Progenitor cell of endocrine pancreas (in vitro differentiated cells): ENCODE measurements at regions not wholly inside any gene's neighbourhood (a gene's known extent, or its start where the extent isn't known, plus 50 kb on each side); places are given as distances from the start of the nearest gene placed in this dataset.

Source experiments
- DNase-seq: peaks from one replicate; pipeline ENCODE4 v3.0.0; 2021; ENCODE audit warnings: low spot score; ENCODE audit not compliant: unreplicated experiment
- H3K27ac Mint-ChIP-seq: 2 replicates; pipeline ENCODE4 v1.8.0; 2021; ENCODE audit warnings: mild to moderate bottlenecking, moderate library complexity, mixed read lengths
- H3K27me3 Mint-ChIP-seq: 2 replicates; pipeline ENCODE4 v1.8.0; 2021; ENCODE audit warnings: mixed read lengths
- H3K36me3 Mint-ChIP-seq: 2 replicates; pipeline ENCODE4 v1.8.0; 2022; ENCODE audit warnings: mixed read lengths; ENCODE audit not compliant: insufficient read depth
- H3K4me1 Mint-ChIP-seq: 2 replicates; pipeline ENCODE4 v1.8.0; 2021; ENCODE audit warnings: low read depth, mixed read lengths
- H3K4me3 Mint-ChIP-seq: 2 replicates; pipeline ENCODE4 v1.8.0; 2021; ENCODE audit warnings: low read depth, mild to moderate bottlenecking, moderate library complexity, mixed read lengths
- H3K9me3 Mint-ChIP-seq: 2 replicates; pipeline ENCODE4 v1.8.0; 2021; ENCODE audit warnings: low read depth, mixed read lengths
- TF ChIP-seq, protein P1 (sequence below): fragments of 200-600 bp; sonication (generic); IDR thresholded peaks from one replicate; pipeline ENCODE4 v1.5.0; 2021; ENCODE audit warnings: antibody characterized with exemption, mild to moderate bottlenecking; ENCODE audit not compliant: unreplicated experiment

DNA sequence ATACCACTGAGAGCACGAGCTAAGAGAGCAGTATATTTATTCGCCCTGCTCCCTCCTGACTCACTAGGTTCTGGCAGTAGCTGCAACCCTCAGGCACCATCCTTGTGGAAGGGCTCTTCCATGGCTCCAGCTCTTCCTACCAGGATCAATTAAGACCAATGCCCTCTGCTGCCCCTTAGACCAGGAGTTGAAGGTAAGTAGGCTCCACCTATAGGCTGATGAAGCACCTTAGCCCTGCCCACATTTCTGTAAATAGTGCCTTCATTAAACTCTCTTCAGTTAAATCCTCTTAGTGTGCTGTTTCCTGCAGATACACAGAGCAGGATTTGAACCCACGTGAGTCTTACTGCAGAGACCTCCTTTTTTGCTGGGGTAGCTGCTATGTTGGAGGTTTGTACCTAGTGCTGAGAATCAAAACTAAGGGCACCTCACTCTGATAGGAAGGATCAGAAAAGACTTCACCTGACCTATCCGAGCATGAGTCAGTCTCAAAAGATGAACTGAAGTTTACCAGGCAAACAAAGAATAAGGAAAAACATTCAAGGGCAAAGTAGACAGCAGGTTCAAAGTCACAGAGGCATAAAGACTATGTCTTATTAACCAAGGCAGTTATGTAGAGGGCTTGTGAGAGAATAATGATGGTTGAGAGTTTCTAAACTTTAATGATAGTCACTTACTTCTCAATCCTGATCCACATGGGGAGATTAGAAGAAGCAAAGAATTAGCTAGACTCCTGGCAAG, 56.9 kb upstream of the BEND6 start:
- DNase-seq = no peak
- H3K4me1 Mint-ChIP-seq = no peaks in the 10 kb centered on the region
- peaks cover 8% of the 10 kb centered on the region for H3K27me3 Mint-ChIP-seq
- no peaks in the 10 kb centered on the region for H3K9me3 Mint-ChIP-seq
- no peak overlapping the region for H3K27ac Mint-ChIP-seq
- H3K4me3 Mint-ChIP-seq = no peak overlapping the region
- TF ChIP-seq, protein P1, sequence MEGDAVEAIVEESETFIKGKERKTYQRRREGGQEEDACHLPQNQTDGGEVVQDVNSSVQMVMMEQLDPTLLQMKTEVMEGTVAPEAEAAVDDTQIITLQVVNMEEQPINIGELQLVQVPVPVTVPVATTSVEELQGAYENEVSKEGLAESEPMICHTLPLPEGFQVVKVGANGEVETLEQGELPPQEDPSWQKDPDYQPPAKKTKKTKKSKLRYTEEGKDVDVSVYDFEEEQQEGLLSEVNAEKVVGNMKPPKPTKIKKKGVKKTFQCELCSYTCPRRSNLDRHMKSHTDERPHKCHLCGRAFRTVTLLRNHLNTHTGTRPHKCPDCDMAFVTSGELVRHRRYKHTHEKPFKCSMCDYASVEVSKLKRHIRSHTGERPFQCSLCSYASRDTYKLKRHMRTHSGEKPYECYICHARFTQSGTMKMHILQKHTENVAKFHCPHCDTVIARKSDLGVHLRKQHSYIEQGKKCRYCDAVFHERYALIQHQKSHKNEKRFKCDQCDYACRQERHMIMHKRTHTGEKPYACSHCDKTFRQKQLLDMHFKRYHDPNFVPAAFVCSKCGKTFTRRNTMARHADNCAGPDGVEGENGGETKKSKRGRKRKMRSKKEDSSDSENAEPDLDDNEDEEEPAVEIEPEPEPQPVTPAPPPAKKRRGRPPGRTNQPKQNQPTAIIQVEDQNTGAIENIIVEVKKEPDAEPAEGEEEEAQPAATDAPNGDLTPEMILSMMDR = no peak
- H3K36me3 Mint-ChIP-seq = no peaks in the 10 kb centered on the region

DNA sequence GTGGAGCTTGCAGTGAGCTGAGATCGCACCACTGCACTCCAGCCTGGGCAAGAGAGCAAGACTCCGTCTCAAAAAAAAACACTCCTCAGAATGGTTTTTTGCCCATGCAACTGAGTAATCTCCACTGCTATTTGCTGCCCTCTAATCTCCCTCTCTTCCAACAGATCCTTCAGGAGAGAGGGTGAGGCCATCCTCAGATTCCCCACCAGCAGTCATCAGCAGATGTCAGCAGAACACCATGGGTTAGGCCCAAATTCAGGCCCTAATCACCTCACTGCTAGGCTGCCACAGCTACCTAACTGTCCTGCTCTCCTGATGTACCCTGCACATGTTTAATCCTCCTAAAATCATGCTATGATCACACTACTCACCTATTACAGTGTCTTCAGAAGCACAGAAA, 63.2 kb upstream of the BEND6 start:
- no peak overlapping the region for H3K27ac Mint-ChIP-seq
- no peak for DNase-seq
- no peaks in the 10 kb centered on the region for H3K36me3 Mint-ChIP-seq

DNA sequence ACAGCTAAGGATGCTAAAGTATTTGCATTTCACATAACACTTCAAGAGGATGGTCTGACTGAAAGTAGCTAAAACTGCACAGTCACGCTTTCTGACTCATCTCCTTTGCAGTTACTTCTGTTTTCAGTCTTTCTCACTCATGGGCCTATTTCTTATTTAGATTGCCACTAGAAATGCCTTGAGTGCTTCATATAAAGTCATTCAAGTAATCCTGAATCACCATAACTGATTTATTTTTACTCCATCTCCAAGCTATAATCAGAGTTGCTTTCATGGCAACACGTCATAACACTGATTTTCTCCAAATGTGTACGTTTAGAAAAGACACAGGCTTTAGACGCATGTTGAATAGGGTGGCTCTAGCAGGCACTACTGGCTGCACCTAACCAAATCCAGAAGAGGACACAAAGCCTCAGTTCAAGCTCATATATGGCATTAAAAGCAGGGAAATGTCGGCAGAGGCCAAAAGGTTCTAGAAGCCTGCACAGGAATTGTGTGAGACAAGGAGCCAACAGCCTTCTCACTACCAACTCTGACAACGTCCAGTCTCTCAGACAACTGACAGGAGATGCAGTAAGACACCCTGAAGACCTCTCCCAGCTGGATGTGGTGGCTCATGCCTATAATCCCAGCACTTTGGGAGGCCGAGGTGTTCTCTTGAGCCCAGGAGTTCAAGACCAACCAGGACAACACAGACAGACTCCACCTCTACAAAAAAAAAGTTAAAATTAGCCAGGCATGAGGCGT, 64.1 kb upstream of the BEND6 start:
- Mint-ChIP-seq H3K9me3 (no peaks in the 10 kb centered on the region), H3K4me3 (no peak overlapping the region), H3K4me1 (peaks cover 7% of the 10 kb centered on the region), H3K27ac (no peak overlapping the region), H3K27me3 (peaks cover 18% of the 10 kb centered on the region), H3K36me3 (no peaks in the 10 kb centered on the region)
- TF ChIP-seq, protein P1 = no peak
- no peak for DNase-seq

More for the DNA sequence above, 63.2 kb upstream of the BEND6 start:
- Mint-ChIP-seq H3K4me1 (peaks cover 4% of the 10 kb centered on the region), H3K9me3 (no peaks in the 10 kb centered on the region), H3K27me3 (peaks cover 17% of the 10 kb centered on the region), H3K4me3 (no peak overlapping the region)
- TF ChIP-seq, protein P1 = no peak

DNA sequence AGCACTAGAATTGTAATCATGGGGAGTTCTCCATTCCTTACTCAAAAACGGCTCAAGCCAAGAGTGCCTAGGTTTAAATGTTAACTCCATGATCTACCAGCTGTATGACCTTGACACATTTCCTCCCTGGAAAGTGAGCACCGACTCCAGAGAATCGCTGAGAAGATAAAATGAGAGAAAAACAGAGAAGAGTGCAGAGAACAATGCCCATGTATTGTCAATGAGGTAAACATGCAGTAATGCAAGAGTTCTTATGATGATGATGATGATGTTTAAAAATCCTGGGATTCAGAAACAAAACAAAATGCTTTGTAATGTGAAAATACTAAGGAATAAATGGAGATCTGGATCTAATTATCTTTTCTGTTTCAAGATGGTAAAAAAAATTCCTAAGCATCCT, 64.8 kb upstream of the BEND6 start:
- DNase-seq = no peak
- Mint-ChIP-seq H3K4me1 (peaks cover 9% of the 10 kb centered on the region), H3K36me3 (no peaks in the 10 kb centered on the region), H3K27ac (no peak overlapping the region), H3K27me3 (peaks cover 18% of the 10 kb centered on the region), H3K4me3 (no peak overlapping the region), H3K9me3 (no peaks in the 10 kb centered on the region)
- TF ChIP-seq, protein P1 = no peak

DNA sequence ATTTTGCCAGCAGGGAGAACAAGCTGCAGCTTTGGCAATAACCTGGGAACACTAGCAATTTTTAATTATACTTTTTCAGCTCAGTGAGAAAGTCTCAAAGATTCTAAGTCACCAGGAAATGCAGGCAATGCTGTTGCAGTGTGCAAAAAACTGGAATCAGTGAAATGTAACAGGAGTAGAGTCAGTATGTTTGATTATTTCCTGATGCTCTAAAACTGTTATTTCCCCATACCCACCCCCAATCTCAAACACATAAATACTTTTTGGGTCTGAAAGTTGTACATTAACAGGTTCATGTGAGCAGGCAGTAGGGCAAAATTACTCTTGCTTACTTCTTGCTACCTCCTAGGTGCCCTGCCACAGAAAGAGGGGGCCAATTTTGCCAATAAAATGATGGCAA, 65.4 kb upstream of the BEND6 start:
- Mint-ChIP-seq H3K27me3 (peaks cover 18% of the 10 kb centered on the region), H3K4me1 (peaks cover 9% of the 10 kb centered on the region), H3K36me3 (no peaks in the 10 kb centered on the region), H3K9me3 (no peaks in the 10 kb centered on the region), H3K4me3 (no peak overlapping the region), H3K27ac (no peak overlapping the region)
- no peak for DNase-seq
- TF ChIP-seq, protein P1 = no peak
